Endothelial cell of umbilical vein (primary cell): ENCODE measurements at regions not wholly inside any gene's neighbourhood (a gene's known extent, or its start where the extent isn't known, plus 50 kb on each side); places are given as distances from the start of the nearest gene placed in this dataset.

Source experiments
- BruUV-seq: library from RNA; stranded (reverse); fragments of 400-500 nt; replicated peaks from 2 replicates; lab custom pipeline; 2021; lab: Mats Ljungman, UMichigan
- CTCF ChIA-PET: fragments of 300-600, 350-600 bp; sonication (Branson Sonifier 250); formaldehyde crosslinking; loops from one replicate; lab custom pipeline; 2021; ENCODE audit warnings: antibody characterized with exemption, inconsistent platforms; lab: Charles Lee
- POLR2A ChIA-PET: fragments of 300-600, 350-600 bp; sonication (Branson Sonifier 250); formaldehyde crosslinking; loops from one replicate; lab custom pipeline; 2021; ENCODE audit warnings: antibody characterized with exemption, inconsistent platforms; lab: Charles Lee
- DNase-seq: peaks from one replicate; pipeline ENCODE4 v3.0.0-alpha.2; 2011; ENCODE audit warnings: low read depth, low spot score
- FAIRE-seq: peaks from 2 replicates; lab custom pipeline; 2011; peaks lifted over from hg19 to GRCh38; lab: Jason Lieb, UNC
- H2AFZ ChIP-seq: 2 replicates; pipeline ENCODE4 v1.6.0; 2012; ENCODE audit warnings: low read depth, low read length, control low read depth, inconsistent platforms
- H3K27ac ChIP-seq: 2 replicates; pipeline ENCODE4 v1.5.1; 2011; ENCODE audit warnings: low read depth, mild to moderate bottlenecking, control low read depth, low read length, moderate library complexity; ENCODE audit not compliant: insufficient read depth
- H3K27me3 ChIP-seq, 2 experiments: 2 replicates each; pipeline versions ENCODE4 v1.6.0 to v1.6.1; 2011; ENCODE audit warnings: low read length in 2 of 2, mixed read lengths in 1 of 2; ENCODE audit not compliant: control insufficient read depth in 2 of 2, insufficient read depth in 2 of 2
- H3K36me3 ChIP-seq, 2 experiments: 2 replicates in 1 of 2; 3 replicates in 1 of 2; pipeline ENCODE4 v1.5.1; 2011; ENCODE audit warnings: low read length in 2 of 2, mild to moderate bottlenecking in 1 of 2, moderate library complexity in 1 of 2; ENCODE audit not compliant: control insufficient read depth in 2 of 2, insufficient read depth in 2 of 2; ENCODE audit errors: extremely low read depth in 1 of 2
- H3K4me1 ChIP-seq: 3 replicates; pipeline ENCODE4 v1.5.1; 2011; ENCODE audit warnings: mild to moderate bottlenecking, low read length; ENCODE audit not compliant: control insufficient read depth, insufficient read depth; ENCODE audit errors: extremely low read depth
- H3K4me2 ChIP-seq: 2 replicates; pipeline ENCODE4 v1.6.1; 2011; ENCODE audit warnings: low read length, control low read depth, mixed read lengths; ENCODE audit not compliant: insufficient read depth
- H3K4me3 ChIP-seq, 3 experiments: fragments of 200-600 bp in 1 of 3; sonication (generic), shearing (Covaris generic) in 1 of 3; replicated peaks in 1 of 3; 2 replicates each; pipeline ENCODE4 v1.5.1; 2011 to 2016; ENCODE audit warnings: control low read depth in 3 of 3, low read length in 3 of 3, mild to moderate bottlenecking in 2 of 3, inconsistent platforms in 1 of 3, low read depth in 1 of 3, moderate library complexity in 1 of 3; ENCODE audit not compliant: insufficient read depth in 1 of 3
- H3K79me2 ChIP-seq: 2 replicates; pipeline ENCODE4 v1.6.0; 2012; ENCODE audit warnings: low read length, inconsistent platforms; ENCODE audit not compliant: control insufficient read depth, insufficient read depth
- H3K9ac ChIP-seq: replicated peaks from 2 replicates; pipeline ENCODE3; 2011; ENCODE audit warnings: low read length, control low read depth; ENCODE audit not compliant: insufficient read depth; ENCODE audit errors: extremely low read depth
- H3K9me1 ChIP-seq: replicated peaks from 3 replicates; pipeline ENCODE4 v1.6.0; 2011; ENCODE audit warnings: mild to moderate bottlenecking, low read length; ENCODE audit not compliant: control insufficient read depth, insufficient read depth; ENCODE audit errors: extremely low read depth
- H3K9me3 ChIP-seq: replicated peaks from 2 replicates; pipeline ENCODE4 v1.5.1; 2012; ENCODE audit warnings: low read length, inconsistent platforms; ENCODE audit not compliant: control insufficient read depth, insufficient read depth
- H4K20me1 ChIP-seq: replicated peaks from 2 replicates; pipeline ENCODE3; 2011; ENCODE audit warnings: mild to moderate bottlenecking, low read length; ENCODE audit not compliant: control insufficient read depth, insufficient read depth; ENCODE audit errors: extremely low read depth
- EZH2 ChIP-seq: IDR thresholded peaks from 2 replicates; pipeline ENCODE4 v1.6.1; 2012; ENCODE audit warnings: borderline replicate concordance, low read depth, mild to moderate bottlenecking, moderate library complexity, low read length, inconsistent platforms; ENCODE audit not compliant: severe bottlenecking
- FOS ChIP-seq: IDR thresholded peaks from 2 replicates; pipeline ENCODE4 v1.6.1; 2011; ENCODE audit warnings: mild to moderate bottlenecking, low read length, moderate library complexity, borderline replicate concordance; ENCODE audit not compliant: insufficient read depth
- GATA2 ChIP-seq: IDR thresholded peaks from 2 replicates; pipeline ENCODE4 v1.7.0; 2011; ENCODE audit warnings: low read depth, mild to moderate bottlenecking, moderate library complexity, mixed read lengths, low read length; ENCODE audit not compliant: insufficient read length, insufficient read depth
- JUN ChIP-seq: IDR thresholded peaks from 2 replicates; pipeline ENCODE4 v1.6.1; 2011; ENCODE audit warnings: borderline replicate concordance, low read depth; ENCODE audit not compliant: insufficient read length, insufficient read depth
- MYC ChIP-seq: IDR thresholded peaks from one replicate; pipeline ENCODE4 v1.6.1; 2011; ENCODE audit warnings: mild to moderate bottlenecking, low read depth, low read length
- POLR2A ChIP-seq: IDR thresholded peaks from 2 replicates; pipeline ENCODE4 v1.6.1; 2012; ENCODE audit warnings: low read depth, mild to moderate bottlenecking, control low read depth, low read length
- POLR2AphosphoS5 ChIP-seq: IDR thresholded peaks from 2 replicates; pipeline ENCODE4 v1.6.1; 2012; ENCODE audit warnings: low read depth, mild to moderate bottlenecking, control low read depth, low read length, moderate library complexity; ENCODE audit not compliant: insufficient read depth
- dilution Hi-C: fragments of 300-500 bp; cut with MboI; formaldehyde crosslinking; loops from one replicate; pipeline ENCODE4 v1.15.0; 2019; ENCODE audit warnings: low sequenced_read_pairs; ENCODE audit not compliant: extremely low pct_ligation_motif_present
- intact Hi-C: fragments of 100-400 bp; cut with micrococcal nuclease; formaldehyde crosslinking; loops from one replicate; pipeline ENCODE4 v1.10.0; 2022
- TF ChIP-seq, protein P1 (sequence below): IDR thresholded peaks from 2 replicates; pipeline ENCODE4 v1.6.1; 2011; ENCODE audit not compliant: insufficient read depth, insufficient read length
- TF ChIP-seq, protein P2 (sequence below), 2 donors: IDR thresholded peaks; 1 replicate in 1 of 2; 2 replicates in 1 of 2; pipeline ENCODE4 v1.5.1; 2011; ENCODE audit warnings: low read length in 2 of 2, mild to moderate bottlenecking in 2 of 2, moderate library complexity in 2 of 2, control low read depth in 1 of 2, inconsistent platforms in 1 of 2, low read depth in 1 of 2; ENCODE audit not compliant: insufficient read depth in 1 of 2; ENCODE audit errors: extremely low read depth in 1 of 2

DNA sequence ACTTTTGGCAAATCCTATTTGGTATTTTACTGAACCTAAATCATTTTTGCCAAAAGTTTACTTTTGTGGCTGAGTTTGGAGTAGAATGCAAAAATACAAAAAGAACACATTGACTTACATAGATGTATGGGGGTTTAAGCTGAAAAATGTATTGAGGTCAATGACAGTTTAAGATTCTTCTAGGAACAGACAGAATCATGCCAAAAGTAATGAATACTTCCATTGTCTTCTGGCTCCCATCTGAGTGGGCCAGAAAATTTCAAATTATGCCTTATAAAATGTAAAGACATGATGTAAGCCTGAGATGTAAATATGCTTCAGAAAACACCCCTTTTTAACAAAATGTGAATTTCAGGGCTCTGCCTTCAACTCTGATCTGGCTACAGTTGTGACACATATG is 375.1 kb upstream of the DPH6 start:
- POLR2A ChIA-PET = no interaction called here
- CTCF ChIA-PET = no interaction called here

More for the DNA sequence above, 375.1 kb upstream of the DPH6 start:
- BruUV-seq = no TSS peak
- Histone ChIP-seq H3K36me3 (no peaks in the 10 kb centered on the region), H3K9me1 (no peaks in the 10 kb centered on the region), H2AFZ (no peak overlapping the region), H4K20me1 (no peaks in the 10 kb centered on the region), H3K4me2 (no peak overlapping the region), H3K9ac (no peak overlapping the region), H3K9me3 (no peaks in the 10 kb centered on the region), H3K79me2 (no peaks in the 10 kb centered on the region), H3K27ac (no peak overlapping the region), H3K4me1 (no peaks in the 10 kb centered on the region), H3K4me3 (no peak overlapping the region), H3K27me3 (peaks cover 0 to 2% of the 10 kb centered on the region in 2 experiments)
- FAIRE-seq (no peak), DNase-seq (no peak)
- dilution Hi-C loops = no loop called here
- no peak for TF ChIP-seq JUN
- TF ChIP-seq, protein P1, sequence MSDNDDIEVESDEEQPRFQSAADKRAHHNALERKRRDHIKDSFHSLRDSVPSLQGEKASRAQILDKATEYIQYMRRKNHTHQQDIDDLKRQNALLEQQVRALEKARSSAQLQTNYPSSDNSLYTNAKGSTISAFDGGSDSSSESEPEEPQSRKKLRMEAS = no peak
- TF ChIP-seq FOS = no peak
- no peak for TF ChIP-seq MYC
- TF ChIP-seq, protein P2, sequence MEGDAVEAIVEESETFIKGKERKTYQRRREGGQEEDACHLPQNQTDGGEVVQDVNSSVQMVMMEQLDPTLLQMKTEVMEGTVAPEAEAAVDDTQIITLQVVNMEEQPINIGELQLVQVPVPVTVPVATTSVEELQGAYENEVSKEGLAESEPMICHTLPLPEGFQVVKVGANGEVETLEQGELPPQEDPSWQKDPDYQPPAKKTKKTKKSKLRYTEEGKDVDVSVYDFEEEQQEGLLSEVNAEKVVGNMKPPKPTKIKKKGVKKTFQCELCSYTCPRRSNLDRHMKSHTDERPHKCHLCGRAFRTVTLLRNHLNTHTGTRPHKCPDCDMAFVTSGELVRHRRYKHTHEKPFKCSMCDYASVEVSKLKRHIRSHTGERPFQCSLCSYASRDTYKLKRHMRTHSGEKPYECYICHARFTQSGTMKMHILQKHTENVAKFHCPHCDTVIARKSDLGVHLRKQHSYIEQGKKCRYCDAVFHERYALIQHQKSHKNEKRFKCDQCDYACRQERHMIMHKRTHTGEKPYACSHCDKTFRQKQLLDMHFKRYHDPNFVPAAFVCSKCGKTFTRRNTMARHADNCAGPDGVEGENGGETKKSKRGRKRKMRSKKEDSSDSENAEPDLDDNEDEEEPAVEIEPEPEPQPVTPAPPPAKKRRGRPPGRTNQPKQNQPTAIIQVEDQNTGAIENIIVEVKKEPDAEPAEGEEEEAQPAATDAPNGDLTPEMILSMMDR (IDR thresholded peaks at IDR 0.05; ENCODE audit: extremely low read depth in 1 of 2, insufficient read depth in 1 of 2, low read depth in 1 of 2, low read length in 2 of 2) = no peak
- no peak for TF ChIP-seq EZH2
- TF ChIP-seq POLR2AphosphoS5 = no peak
- no peak for TF ChIP-seq POLR2A
- TF ChIP-seq GATA2 = no peak
- intact Hi-C loops = no loop called here
